ENCODE measurements at regions not wholly inside any gene's neighbourhood (a gene's known extent, or its start where the extent isn't known, plus 50 kb on each side); places are given as distances from the start of the nearest gene placed in this dataset.

DNA sequence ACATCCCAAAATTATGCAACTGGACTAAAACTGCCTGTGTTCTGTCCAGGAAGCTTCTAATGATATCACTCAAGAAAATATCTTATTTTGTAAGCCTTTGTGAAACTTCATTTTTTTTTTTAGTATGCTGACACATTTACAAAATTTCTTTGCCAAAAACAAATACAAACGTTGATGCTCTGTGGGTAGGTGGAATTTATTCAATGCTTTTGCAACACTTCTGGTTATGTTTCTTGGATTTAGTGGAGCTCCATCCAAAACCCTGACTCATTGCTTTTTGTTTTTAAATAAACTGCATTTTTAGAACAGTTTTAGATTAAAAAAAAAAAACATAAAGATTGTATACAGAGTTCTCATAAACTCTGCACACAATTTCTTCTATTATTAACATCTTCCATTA is 250.9 kb upstream of the MAOA start:
- H3K36me3 ChIP-seq (replicated peaks in 1 of 2; ENCODE audit: insufficient read depth in 1 of 2, low read depth in 2 of 2) = no peaks in the 10 kb centered on the region
- no peaks in the 10 kb centered on the region for H3K9me3 ChIP-seq
- no peaks in the 10 kb centered on the region for H3K4me1 ChIP-seq
- H3K27me3 ChIP-seq = no peaks in the 10 kb centered on the region
- ATAC-seq (no peak), DNase-seq (no peak)
- H3K27ac ChIP-seq = no peak overlapping the region
- H3K4me3 ChIP-seq = no peak overlapping the region
- TF ChIP-seq, protein P1, sequence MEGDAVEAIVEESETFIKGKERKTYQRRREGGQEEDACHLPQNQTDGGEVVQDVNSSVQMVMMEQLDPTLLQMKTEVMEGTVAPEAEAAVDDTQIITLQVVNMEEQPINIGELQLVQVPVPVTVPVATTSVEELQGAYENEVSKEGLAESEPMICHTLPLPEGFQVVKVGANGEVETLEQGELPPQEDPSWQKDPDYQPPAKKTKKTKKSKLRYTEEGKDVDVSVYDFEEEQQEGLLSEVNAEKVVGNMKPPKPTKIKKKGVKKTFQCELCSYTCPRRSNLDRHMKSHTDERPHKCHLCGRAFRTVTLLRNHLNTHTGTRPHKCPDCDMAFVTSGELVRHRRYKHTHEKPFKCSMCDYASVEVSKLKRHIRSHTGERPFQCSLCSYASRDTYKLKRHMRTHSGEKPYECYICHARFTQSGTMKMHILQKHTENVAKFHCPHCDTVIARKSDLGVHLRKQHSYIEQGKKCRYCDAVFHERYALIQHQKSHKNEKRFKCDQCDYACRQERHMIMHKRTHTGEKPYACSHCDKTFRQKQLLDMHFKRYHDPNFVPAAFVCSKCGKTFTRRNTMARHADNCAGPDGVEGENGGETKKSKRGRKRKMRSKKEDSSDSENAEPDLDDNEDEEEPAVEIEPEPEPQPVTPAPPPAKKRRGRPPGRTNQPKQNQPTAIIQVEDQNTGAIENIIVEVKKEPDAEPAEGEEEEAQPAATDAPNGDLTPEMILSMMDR (IDR thresholded peaks at IDR 0.05) = no peak
- TF ChIP-seq POLR2A (IDR thresholded peaks at IDR 0.05) = no peak
- WGBS, 2 donors = 28 to 29% methylated on average over 1 of the region's 1 CpG
- intact Hi-C loops (cut with DNase I) = no loop called here

DNA sequence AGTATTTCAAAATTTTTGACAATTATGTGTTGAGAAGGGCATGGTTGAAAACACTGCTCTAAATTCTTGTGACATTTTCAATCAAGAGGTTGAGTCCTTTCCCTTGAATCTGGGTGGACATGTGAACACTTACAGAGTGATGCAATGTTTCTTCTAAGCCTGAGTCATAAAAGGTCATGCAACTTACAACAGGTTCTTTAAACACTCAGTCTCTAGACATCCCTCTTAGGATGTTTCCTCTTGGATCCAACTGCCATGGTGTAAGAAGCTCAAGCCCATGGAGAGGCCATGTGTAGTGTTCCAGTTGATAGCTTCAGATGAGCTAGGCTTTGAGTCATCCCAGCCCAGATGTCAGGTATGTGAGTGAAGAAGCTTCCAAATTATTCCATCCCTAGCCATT is 232.2 kb upstream of the MAOA start:
- no peaks in the 10 kb centered on the region for H3K9me3 ChIP-seq
- intact Hi-C loops (cut with DNase I) = no loop called here
- no peak overlapping the region for H3K27ac ChIP-seq
- H3K36me3 ChIP-seq (replicated peaks in 1 of 2; ENCODE audit: insufficient read depth in 1 of 2, low read depth in 2 of 2) = no peaks in the 10 kb centered on the region
- no peak overlapping the region for H3K4me3 ChIP-seq
- ATAC-seq = no peak
- no peaks in the 10 kb centered on the region for H3K4me1 ChIP-seq
- no peak for DNase-seq
- H3K27me3 ChIP-seq = no peaks in the 10 kb centered on the region
- TF ChIP-seq POLR2A (IDR thresholded peaks at IDR 0.05) = no peak
- TF ChIP-seq, protein P1 (IDR thresholded peaks at IDR 0.05) = no peak

DNA sequence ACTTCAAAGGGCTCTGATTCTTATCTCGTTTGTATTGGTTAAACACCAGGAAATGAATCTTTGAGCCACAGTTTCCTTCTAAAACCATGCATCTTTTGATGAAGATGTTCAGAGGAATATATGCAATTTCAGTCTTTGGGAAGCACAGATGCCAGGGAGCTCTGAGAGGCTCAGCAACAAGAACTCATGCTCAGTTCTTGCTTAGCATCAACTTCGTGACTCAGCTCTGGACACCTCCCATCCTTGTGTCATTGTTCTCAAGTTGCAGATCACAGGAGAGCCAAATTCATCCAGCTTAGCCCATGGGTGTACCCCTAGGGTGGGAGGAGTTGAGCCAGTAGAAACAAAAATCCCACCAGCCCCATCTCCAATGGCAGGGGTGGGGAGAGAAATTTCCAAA is 219.6 kb upstream of the MAOA start:
- Histone ChIP-seq H3K4me3 (no peak overlapping the region), H3K27me3 (no peaks in the 10 kb centered on the region), H3K27ac (no peak overlapping the region), H3K9me3 (no peaks in the 10 kb centered on the region), H3K4me1 (no peaks in the 10 kb centered on the region), H3K36me3 (replicated peaks in 1 of 2; ENCODE audit: insufficient read depth in 1 of 2, low read depth in 2 of 2) (no peaks in the 10 kb centered on the region)
- no peak for DNase-seq
- TF ChIP-seq, protein P1 (IDR thresholded peaks at IDR 0.05) = no peak
- TF ChIP-seq POLR2A (IDR thresholded peaks at IDR 0.05) = no peak
- ATAC-seq = no peak
- intact Hi-C loops (cut with DNase I) = no loop called here
- 27 to 43% methylated on average over 1 to 2 of the region's 2 CpGs for WGBS, 2 donors

DNA sequence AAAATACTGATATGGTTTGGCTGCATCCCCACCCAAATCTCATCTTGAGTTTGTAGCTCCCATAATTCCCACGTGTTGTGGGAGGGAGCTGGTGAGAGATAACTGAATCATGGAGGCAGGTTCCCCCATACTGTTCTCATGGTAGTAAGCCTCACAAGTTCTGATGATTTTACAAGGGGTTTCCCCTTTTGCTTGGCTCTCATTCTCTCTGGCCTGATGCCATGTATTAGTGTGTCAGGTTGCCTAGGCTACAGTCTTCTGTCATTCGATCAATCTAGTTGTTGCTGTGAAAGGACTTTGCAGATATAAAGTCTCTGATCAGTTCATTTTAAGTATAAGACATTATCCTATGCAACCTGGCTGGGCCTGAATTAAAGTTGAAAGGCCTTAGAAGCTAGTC is 209.3 kb upstream of the MAOA start:
- Histone ChIP-seq H3K9me3 (no peaks in the 10 kb centered on the region), H3K27ac (no peak overlapping the region), H3K27me3 (no peaks in the 10 kb centered on the region), H3K4me3 (no peak overlapping the region), H3K4me1 (no peaks in the 10 kb centered on the region), H3K36me3 (replicated peaks in 1 of 2; ENCODE audit: insufficient read depth in 1 of 2, low read depth in 2 of 2) (no peaks in the 10 kb centered on the region)
- intact Hi-C loops (cut with DNase I) = no loop called here
- WGBS, 2 donors = 58 to 65% methylated on average over 2 of the region's 2 CpGs
- DNase-seq (no peak), ATAC-seq (no peak)
- TF ChIP-seq, protein P1 (IDR thresholded peaks at IDR 0.05) = no peak
- no peak for TF ChIP-seq POLR2A (IDR thresholded peaks at IDR 0.05)

DNA sequence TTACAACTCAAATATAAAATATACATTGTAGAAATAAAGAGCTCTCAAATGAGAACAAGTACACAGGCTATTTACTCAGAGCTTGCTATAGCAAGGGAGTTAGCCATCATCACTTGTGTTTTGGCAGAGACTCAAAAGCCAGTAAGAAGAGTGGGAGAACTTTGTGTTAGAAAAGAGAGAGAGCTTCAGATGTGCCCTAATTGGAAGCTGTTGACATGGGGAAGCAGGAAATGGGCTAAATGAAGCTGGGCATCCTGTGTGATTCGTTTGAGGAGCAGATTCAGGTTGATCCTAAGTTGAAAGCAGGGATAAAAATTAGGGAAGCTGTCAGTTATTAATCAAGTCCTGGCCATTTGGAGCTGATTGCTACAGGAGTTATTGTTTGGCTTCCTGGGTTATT is 207.4 kb upstream of the MAOA start:
- no peaks in the 10 kb centered on the region for H3K4me1 ChIP-seq
- DNase-seq (no peak), ATAC-seq (no peak)
- no peaks in the 10 kb centered on the region for H3K27me3 ChIP-seq
- no peak overlapping the region for H3K27ac ChIP-seq
- no peaks in the 10 kb centered on the region for H3K9me3 ChIP-seq
- H3K36me3 ChIP-seq (replicated peaks in 1 of 2; ENCODE audit: insufficient read depth in 1 of 2, low read depth in 2 of 2) = no peaks in the 10 kb centered on the region
- TF ChIP-seq POLR2A (IDR thresholded peaks at IDR 0.05) = no peak
- TF ChIP-seq, protein P1 (IDR thresholded peaks at IDR 0.05) = no peak
- intact Hi-C loops (cut with DNase I) = no loop called here
- H3K4me3 ChIP-seq = no peak overlapping the region
- WGBS, 2 donors = 35 to 71% methylated on average over 1 of the region's 1 CpG
